HG02938 (cell line): ENCODE measurements at regions not wholly inside any gene's neighbourhood (a gene's known extent, or its start where the extent isn't known, plus 50 kb on each side); places are given as distances from the start of the nearest gene placed in this dataset.

ENCODE experiments used
- ATAC-seq: cut with Tn5 transposase; IDR thresholded peaks from one replicate; pipeline ENCODE4 v1.9.1; 2021; ENCODE audit warnings: mild to moderate bottlenecking, moderate library complexity; ENCODE audit not compliant: unreplicated experiment

- ATAC-seq: no peak
Observed at GRCh38 chr7:22962775-22963350, 51.1 kb downstream of the HYCC1 start.

DNA sequence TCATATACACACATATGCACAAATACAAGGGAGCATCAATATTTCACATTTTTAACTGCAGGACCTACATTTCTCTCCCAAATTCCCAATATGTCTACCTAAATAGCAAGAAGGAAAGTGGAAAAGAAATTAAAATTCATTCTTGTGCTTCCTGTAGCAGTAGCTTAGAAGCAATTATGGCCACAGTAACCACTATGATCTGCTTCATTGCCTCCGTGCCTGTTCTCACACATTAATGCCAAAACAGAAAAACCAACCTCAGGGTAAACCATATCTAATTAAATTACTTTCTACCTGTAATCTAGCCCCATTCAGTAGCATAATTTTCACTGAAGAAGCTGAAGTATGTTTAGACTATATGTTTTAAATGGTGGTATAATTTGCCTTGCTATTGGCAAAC, 55.2 kb downstream of the HYCC1 start:
- ATAC-seq: no peak

GRCh38 chr7:22954251-22954650, 59.7 kb downstream of the HYCC1 start:
- no peak for ATAC-seq

- ATAC-seq: no peak
Observed at GRCh38 chr7:22952306-22953015, 61.5 kb downstream of the HYCC1 start.

DNA sequence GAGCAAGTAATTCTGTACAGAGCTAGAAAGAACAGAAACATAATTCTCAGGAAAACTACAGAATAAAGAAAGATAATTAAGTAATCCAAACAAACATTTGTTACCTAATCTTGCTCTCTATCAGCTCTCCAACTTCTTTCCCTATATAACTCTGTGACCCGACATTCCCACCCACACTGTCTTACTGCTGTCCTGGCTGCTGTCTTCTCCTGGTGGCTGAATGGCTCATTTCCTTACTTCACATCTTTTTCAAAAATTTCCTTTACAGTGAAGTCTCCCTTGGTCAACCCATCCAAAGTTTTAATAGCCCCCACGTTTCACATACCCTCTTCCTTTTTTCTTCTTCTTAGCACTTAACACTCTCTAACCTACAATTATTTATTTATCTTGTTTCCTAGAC, 64.0 kb downstream of the HYCC1 start:
- no peak for ATAC-seq

DNA sequence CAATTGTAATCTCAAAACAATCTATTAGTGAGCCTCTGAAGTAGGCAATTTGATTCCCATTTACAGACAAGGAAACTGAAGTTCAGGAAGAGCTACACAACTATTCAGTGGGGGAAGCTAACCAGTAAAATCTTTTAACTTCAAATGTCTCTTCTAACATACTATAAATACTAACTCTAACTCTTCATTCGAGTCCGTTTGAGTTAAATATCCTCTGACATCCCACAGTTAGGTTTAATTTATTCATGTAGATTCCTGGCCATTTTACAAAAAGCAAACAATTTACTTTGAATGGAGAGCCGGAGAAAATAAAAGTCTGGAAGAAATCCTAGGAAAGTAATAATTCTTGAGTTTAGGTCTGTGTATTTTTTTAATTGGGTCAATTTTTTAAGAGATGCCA, 64.7 kb downstream of the HYCC1 start:
- no peak for ATAC-seq

GRCh38 chr7:22948770-22949169, 65.2 kb downstream of the HYCC1 start:
- no peak for ATAC-seq

- no peak for ATAC-seq
Observed at GRCh38 chr7:22945584-22945983, 68.3 kb downstream of the HYCC1 start.

- no peak for ATAC-seq
Observed at GRCh38 chr7:22944510-22944909, 69.4 kb downstream of the HYCC1 start.

GRCh38 chr7:22944022-22944421, 69.9 kb downstream of the HYCC1 start:
- ATAC-seq: no peak

DNA sequence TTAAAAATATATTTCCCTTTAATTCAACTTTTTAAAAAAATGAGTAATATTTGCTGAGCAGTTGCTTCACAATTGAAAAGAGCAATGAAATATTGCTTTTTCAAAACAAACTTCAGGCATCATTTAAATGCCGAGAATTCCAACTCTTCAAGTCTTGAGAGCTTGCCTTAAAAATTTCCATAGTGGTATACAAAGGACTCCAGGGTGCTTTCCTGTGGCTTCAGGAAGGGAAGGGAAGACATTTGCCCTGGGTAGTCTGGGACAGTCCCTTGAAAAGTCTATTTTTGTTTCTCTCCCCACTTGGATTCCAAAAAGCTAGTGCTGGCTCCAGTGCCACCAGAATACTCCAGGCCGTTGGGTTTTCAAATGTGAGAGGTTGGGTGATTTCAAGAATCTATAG, 71.7 kb downstream of the HYCC1 start:
- ATAC-seq: no peak

GRCh38 chr7:22939842-22940241, 74.1 kb downstream of the HYCC1 start:
- no peak for ATAC-seq

DNA sequence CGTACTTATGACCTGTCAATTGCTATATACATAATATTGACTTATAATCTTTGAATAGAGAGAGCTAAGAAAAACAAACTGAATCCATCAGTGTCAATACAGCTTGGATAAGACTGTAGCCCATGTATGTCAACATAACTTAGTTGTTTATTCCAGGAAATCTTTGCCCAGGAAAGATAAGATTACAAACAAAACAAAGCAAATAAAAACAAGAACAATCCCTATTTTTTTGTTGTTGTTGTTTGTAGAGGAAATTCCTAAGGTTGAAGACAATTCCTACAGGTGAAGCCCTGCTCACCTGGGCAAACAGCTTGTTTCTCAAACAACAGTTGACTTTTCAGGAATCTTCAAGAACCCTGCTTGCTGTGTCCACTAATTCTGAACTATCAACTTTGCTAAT, 76.0 kb downstream of the HYCC1 start:
- no peak for ATAC-seq

- ATAC-seq: no peak
Observed at GRCh38 chr7:22936246-22936645, 77.7 kb downstream of the HYCC1 start.

DNA sequence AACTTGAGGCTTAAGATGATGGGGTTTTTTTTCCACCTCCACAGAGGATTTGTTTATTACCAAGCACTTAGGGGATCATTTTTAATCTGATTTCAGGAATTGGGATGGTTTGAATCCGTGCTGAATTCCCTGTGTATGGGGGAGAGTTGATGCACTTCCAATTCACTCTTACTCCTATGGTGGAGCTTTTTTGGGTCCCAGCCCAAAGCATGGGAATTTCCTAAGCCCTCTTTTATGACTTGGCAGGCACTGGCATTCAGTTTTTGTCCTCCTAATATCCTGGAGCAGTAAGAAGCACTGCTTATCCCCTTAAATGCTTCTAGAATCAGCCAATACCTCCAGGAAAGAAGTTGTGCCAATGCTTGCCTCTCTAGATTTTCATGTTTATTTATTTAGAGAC, 78.7 kb downstream of the HYCC1 start:
- ATAC-seq: no peak

DNA sequence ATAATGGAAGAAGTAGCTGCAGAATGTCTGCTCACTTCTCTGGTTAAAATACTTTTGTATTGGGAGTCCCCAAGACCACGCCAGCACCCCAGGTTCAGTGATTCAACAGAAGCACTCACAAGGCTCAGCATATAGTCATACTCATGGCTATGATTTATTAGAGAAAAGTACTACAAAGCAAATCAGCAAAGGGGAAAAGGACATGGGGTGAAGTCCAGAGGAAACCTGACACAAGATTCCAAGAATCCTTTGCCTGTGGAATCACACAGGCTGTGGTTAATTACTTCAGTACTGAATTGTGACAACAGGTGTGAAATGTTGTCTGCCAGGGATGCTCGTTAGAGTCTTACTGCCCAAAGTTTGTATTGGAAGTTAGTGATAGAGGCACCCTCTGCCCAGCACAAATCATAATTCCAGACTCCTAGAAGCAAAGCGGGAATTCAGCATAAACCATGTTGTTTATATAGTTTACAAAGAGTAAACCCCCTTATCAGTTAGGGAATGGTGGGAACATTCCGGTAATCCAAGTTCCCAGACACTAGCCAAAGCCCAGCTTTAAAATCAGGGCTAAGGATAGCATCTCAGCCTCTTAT, 79.4 kb downstream of the HYCC1 start:
- ATAC-seq: no peak

DNA sequence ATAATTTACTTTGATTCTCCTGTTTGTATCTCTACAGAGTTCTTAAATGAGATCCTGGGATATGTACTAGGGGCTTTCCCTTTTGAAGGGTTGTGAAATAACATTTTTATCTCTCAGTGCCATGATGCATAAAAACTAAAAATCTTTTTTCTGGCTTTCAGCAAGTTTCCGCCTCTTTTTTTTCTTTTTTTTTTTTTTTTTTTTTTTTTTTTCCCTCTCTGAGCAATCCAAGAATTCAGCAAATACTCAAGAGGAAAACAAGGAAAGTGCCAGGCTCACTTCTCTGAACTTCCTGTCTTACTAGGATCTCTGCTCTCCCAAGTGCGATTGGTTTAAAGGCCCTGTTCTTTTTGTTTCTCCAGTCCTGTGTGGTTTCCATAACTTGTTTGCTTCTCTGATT, 79.9 kb downstream of the HYCC1 start:
- ATAC-seq: no peak

DNA sequence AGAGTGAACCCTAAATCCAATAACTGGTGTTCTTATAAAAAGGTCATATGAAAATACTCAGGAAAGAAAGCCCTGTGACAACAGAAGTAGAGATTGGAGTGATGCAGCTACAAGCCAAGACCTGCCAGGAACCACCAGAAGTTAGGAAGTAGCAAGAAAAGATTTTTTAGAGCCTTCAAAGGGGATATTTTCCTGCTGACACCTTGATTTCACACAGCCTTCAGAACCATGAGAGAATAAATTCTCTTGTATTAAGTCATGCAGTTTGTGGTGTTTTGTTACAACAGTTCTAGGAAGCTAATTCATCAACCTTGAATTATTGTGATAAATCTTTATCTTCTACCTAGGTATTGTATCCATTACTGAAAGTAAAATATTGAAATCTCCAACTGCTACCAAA, 81.0 kb downstream of the HYCC1 start:
- no peak for ATAC-seq

- ATAC-seq: no peak
Observed at GRCh38 chr7:22931011-22931410, 82.9 kb downstream of the HYCC1 start.

GRCh38 chr7:22922307-22922706, 91.6 kb downstream of the HYCC1 start:
- ATAC-seq: no peak

GRCh38 chr7:22921386-22922086, 92.4 kb downstream of the HYCC1 start:
- ATAC-seq: no peak

DNA sequence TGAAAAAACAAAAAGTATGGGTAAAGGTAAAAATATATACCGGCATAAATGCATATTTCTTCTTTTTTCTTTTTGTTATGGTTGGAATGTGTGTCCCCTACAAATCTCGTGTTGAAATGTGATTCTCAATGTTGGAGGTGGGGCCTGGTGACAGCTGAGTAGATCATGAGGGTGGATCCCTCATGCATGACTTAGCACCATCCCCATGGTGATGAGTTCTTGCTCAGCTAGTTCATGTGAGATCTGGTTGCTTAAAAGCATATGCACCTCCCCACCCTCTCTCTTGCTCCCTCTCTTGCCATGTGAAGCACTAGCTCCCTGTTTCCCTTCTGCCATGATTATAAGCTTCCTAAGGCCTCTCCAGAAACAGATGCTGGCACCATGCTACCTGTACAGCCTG, 93.3 kb downstream of the HYCC1 start:
- ATAC-seq: no peak
